Keratinocyte (primary cell): ENCODE measurements at regions not wholly inside any gene's neighbourhood (a gene's known extent, or its start where the extent isn't known, plus 50 kb on each side); places are given as distances from the start of the nearest gene placed in this dataset.

ENCODE experiments used
- DNase-seq: peaks from one replicate; pipeline ENCODE4 v3.0.0-alpha.2; 2011; ENCODE audit warnings: low read depth, missing footprints, low spot score
- FAIRE-seq: peaks from 2 replicates; lab custom pipeline; 2011; peaks lifted over from hg19 to GRCh38; lab: Jason Lieb, UNC
- H2AFZ ChIP-seq: 2 replicates; pipeline ENCODE4 v1.6.0; 2012; ENCODE audit warnings: low read length, control low read depth, inconsistent platforms; ENCODE audit not compliant: control insufficient read depth
- H3K27ac ChIP-seq: 2 replicates; pipeline ENCODE4 v1.5.1; 2011; ENCODE audit warnings: low read length; ENCODE audit not compliant: control insufficient read depth, insufficient read depth
- H3K27me3 ChIP-seq: 3 replicates; pipeline ENCODE4 v1.6.0; 2011; ENCODE audit warnings: low read length; ENCODE audit not compliant: control insufficient read depth, insufficient read depth; ENCODE audit errors: extremely low read depth
- H3K36me3 ChIP-seq, 2 experiments: 2 replicates in 1 of 2; 3 replicates in 1 of 2; pipeline ENCODE4 v1.5.1; 2011; ENCODE audit warnings: low read length in 2 of 2, mild to moderate bottlenecking in 1 of 2; ENCODE audit not compliant: control insufficient read depth in 2 of 2, insufficient read depth in 2 of 2; ENCODE audit errors: extremely low read depth in 1 of 2
- H3K4me1 ChIP-seq: 3 replicates; pipeline ENCODE4 v1.5.1; 2011; ENCODE audit warnings: low read length; ENCODE audit not compliant: control insufficient read depth, insufficient read depth; ENCODE audit errors: extremely low read depth
- H3K4me2 ChIP-seq: 3 replicates; pipeline ENCODE4 v1.6.0; 2011; ENCODE audit warnings: low read depth, low read length; ENCODE audit not compliant: control insufficient read depth, insufficient read depth; ENCODE audit errors: extremely low read depth
- H3K4me3 ChIP-seq, 3 experiments: fragments of 200-600 bp in 1 of 3; sonication (generic) in 1 of 3; 2 replicates in 2 of 3; 3 replicates in 1 of 3; pipeline ENCODE4 v1.5.1; 2011 to 2016; ENCODE audit warnings: low read length in 3 of 3, mild to moderate bottlenecking in 3 of 3, control low read depth in 2 of 3, inconsistent platforms in 1 of 3, low read depth in 1 of 3, mixed read lengths in 1 of 3, mixed run types in 1 of 3, moderate library complexity in 1 of 3; ENCODE audit not compliant: control insufficient read depth in 2 of 3, insufficient read depth in 2 of 3; ENCODE audit errors: extremely low read depth in 1 of 3
- H3K79me2 ChIP-seq: 2 replicates; pipeline ENCODE4 v1.6.0; 2012; ENCODE audit warnings: low read length; ENCODE audit not compliant: control insufficient read depth, insufficient read depth
- H3K9ac ChIP-seq: 3 replicates; pipeline ENCODE4 v1.6.0; 2011; ENCODE audit warnings: low read length; ENCODE audit not compliant: control insufficient read depth, insufficient read depth; ENCODE audit errors: extremely low read depth
- H3K9me1 ChIP-seq: 3 replicates; pipeline ENCODE4 v1.6.0; 2011; ENCODE audit warnings: low read length; ENCODE audit not compliant: control insufficient read depth, insufficient read depth; ENCODE audit errors: extremely low read depth
- H3K9me3 ChIP-seq: 2 replicates; pipeline ENCODE4 v1.5.1; 2012; ENCODE audit warnings: low read depth, low read length; ENCODE audit not compliant: control insufficient read depth
- H4K20me1 ChIP-seq: 3 replicates; pipeline ENCODE4 v1.6.0; 2011; ENCODE audit warnings: low read length; ENCODE audit not compliant: control insufficient read depth, insufficient read depth; ENCODE audit errors: extremely low read depth
- EZH2 ChIP-seq: IDR thresholded peaks from one replicate; pipeline ENCODE4 v1.6.1; 2012; ENCODE audit warnings: inconsistent platforms, mild to moderate bottlenecking, low read length, moderate library complexity
- dilution Hi-C: fragments of 300-500 bp; cut with MboI; formaldehyde crosslinking; loops from one replicate; pipeline ENCODE4 v1.7.0; 2020; ENCODE audit warnings: low sequenced_read_pairs; ENCODE audit not compliant: extremely low pct_ligation_motif_present
- TF ChIP-seq, protein P1 (sequence below), 3 experiments: IDR thresholded peaks in 1 of 3; conservative IDR thresholded peaks in 1 of 3; optimal IDR thresholded peaks in 1 of 3; 2 replicates in 2 of 3; 3 replicates in 1 of 3; pipeline versions ENCODE3 to v1.5.1; 2011; ENCODE audit warnings: low read length in 3 of 3, mild to moderate bottlenecking in 3 of 3, moderate library complexity in 2 of 3, control low read depth in 1 of 3, inconsistent platforms in 1 of 3; ENCODE audit not compliant: insufficient read depth in 2 of 3; ENCODE audit errors: extremely low read depth in 1 of 3

DNA sequence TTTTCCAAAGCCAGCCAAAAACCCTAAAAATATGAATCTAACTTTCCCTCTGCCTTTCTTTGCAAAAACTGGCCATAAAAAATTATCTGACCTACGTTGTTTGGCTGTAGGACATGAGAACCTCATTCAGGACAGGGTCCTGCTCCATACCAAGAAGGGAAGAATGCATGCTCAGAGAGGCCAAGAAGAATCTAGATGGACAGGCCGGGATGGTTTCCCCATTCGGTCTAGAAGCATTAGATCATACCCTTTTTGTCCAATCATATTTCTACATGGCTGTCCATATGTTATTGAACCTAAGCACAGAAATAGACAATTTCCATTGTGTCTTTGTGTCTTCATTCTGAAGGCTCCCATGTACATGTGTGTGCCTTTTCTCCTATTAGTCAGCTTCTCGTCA lies 2120.4 kb upstream of the PIK3C3 start:
- Histone ChIP-seq H3K9me3 (no peaks in the 10 kb centered on the region), H3K36me3 (no peaks in the 10 kb centered on the region), H3K9me1 (no peaks in the 10 kb centered on the region), H3K4me3 (no peak overlapping the region), H3K27ac (no peak overlapping the region), H3K27me3 (no peaks in the 10 kb centered on the region), H2AFZ (no peak overlapping the region), H3K4me1 (peaks cover 2% of the 10 kb centered on the region), H4K20me1 (no peaks in the 10 kb centered on the region), H3K79me2 (no peaks in the 10 kb centered on the region), H3K4me2 (no peak overlapping the region), H3K9ac (no peak overlapping the region)
- FAIRE-seq, result no peak
- no peak for TF ChIP-seq EZH2
- TF ChIP-seq, protein P1, sequence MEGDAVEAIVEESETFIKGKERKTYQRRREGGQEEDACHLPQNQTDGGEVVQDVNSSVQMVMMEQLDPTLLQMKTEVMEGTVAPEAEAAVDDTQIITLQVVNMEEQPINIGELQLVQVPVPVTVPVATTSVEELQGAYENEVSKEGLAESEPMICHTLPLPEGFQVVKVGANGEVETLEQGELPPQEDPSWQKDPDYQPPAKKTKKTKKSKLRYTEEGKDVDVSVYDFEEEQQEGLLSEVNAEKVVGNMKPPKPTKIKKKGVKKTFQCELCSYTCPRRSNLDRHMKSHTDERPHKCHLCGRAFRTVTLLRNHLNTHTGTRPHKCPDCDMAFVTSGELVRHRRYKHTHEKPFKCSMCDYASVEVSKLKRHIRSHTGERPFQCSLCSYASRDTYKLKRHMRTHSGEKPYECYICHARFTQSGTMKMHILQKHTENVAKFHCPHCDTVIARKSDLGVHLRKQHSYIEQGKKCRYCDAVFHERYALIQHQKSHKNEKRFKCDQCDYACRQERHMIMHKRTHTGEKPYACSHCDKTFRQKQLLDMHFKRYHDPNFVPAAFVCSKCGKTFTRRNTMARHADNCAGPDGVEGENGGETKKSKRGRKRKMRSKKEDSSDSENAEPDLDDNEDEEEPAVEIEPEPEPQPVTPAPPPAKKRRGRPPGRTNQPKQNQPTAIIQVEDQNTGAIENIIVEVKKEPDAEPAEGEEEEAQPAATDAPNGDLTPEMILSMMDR (optimal IDR thresholded peaks at IDR 0.05 in 1 of 3, IDR thresholded peaks at IDR 0.05 in 1 of 3, conservative IDR thresholded peaks at IDR 0.05 in 1 of 3; ENCODE audit: extremely low read depth in 1 of 3, insufficient read depth in 2 of 3, low read length in 3 of 3), result no peak
- no peak for DNase-seq
- dilution Hi-C loops, result no loop called here

DNA sequence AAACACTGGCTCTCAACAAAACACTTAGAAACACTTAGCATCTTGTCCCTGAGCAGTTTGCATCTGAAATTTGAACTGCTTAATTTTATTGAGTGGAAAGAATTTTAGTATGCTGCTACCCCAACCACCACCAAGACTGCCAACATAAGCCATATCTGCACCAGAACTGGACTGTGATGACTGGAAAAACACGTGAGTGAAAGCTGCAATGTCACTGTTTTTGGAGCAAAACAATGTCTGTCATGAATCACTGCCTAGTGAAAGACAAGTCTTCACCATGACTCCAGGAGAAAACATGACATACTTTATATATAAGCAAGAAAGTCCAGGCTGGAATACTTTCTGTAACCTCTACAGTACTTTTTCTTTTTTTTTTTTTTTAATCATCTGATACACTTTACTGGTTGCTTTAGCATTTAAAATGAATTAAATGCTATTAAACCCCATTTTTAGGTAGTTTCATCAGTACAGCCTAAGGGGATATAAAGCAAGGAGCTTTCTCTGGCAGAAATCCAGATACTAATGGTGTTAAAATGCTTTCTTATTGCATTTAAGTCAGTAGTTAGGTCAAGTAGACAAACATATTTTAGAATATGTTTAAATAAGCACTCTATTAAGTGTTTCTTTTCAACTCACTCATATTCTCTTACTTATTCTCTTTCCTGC lies 2129.4 kb upstream of the PIK3C3 start:
- H3K4me1 ChIP-seq, result peaks cover 8% of the 10 kb centered on the region
- no peaks in the 10 kb centered on the region for H3K79me2 ChIP-seq
- H2AFZ ChIP-seq, result no peak overlapping the region
- H3K4me2 ChIP-seq, result no peak overlapping the region
- H4K20me1 ChIP-seq, result no peaks in the 10 kb centered on the region
- no peaks in the 10 kb centered on the region for H3K9me3 ChIP-seq
- H3K9me1 ChIP-seq, result no peaks in the 10 kb centered on the region
- no peak overlapping the region for H3K4me3 ChIP-seq
- no peak for FAIRE-seq
- no peaks in the 10 kb centered on the region for H3K27me3 ChIP-seq
- no peaks in the 10 kb centered on the region for H3K36me3 ChIP-seq
- TF ChIP-seq EZH2, result no peak
- TF ChIP-seq, protein P1 (optimal IDR thresholded peaks at IDR 0.05 in 1 of 3, IDR thresholded peaks at IDR 0.05 in 1 of 3, conservative IDR thresholded peaks at IDR 0.05 in 1 of 3; ENCODE audit: extremely low read depth in 1 of 3, insufficient read depth in 2 of 3, low read length in 3 of 3), result no peak
- dilution Hi-C loops, result no loop called here
- no peak overlapping the region for H3K27ac ChIP-seq
- H3K9ac ChIP-seq, result no peak overlapping the region
- DNase-seq, result no peak
